ENCODE measurements at regions not wholly inside any gene's neighbourhood (a gene's known extent, or its start where the extent isn't known, plus 50 kb on each side); places are given as distances from the start of the nearest gene placed in this dataset.

- TF ChIP-seq GTF2F1 (IDR thresholded peaks at IDR 0.05; ENCODE audit: low read depth, low read length) (no peak), CTCF (IDR thresholded peaks at IDR 0.05 in 2 of 3, conservative IDR thresholded peaks at IDR 0.05 in 1 of 3; ENCODE audit: insufficient read depth in 2 of 3, low read depth in 1 of 3, low read length in 3 of 3) (no peak), YY1 (IDR thresholded peaks at IDR 0.05; ENCODE audit: borderline replicate concordance in 1 of 3, control insufficient read depth in 1 of 3, extremely low read depth in 1 of 3, insufficient read depth in 3 of 3, insufficient read length in 1 of 3, insufficient replicate concordance in 2 of 3, low read depth in 1 of 3, low read length in 2 of 3) (no peak), ATF1 (CRISPR knock-in tag; IDR thresholded peaks at IDR 0.05) (no peak), ATF1 (tag; IDR thresholded peaks at IDR 0.05) (no peak), ETV5 (CRISPR knock-in tag; IDR thresholded peaks at IDR 0.05; ENCODE audit: low read depth) (no peak), ZNF561 (CRISPR knock-in tag; conservative IDR thresholded peaks at IDR 0.05) (no peak), ZNF449 (CRISPR knock-in tag; IDR thresholded peaks at IDR 0.05) (no peak), ZBTB33 (CRISPR knock-in tag; IDR thresholded peaks at IDR 0.05) (no peak), ATF3 (IDR thresholded peaks at IDR 0.05) (no peak), ATF3 (CRISPR knock-in tag; conservative IDR thresholded peaks at IDR 0.05) (no peak), NUFIP1 (IDR thresholded peaks at IDR 0.05; ENCODE audit: partially characterized antibody) (no peak), NFRKB (IDR thresholded peaks at IDR 0.05; ENCODE audit: low read depth) (no peak), TFE3 (CRISPR knock-in tag; IDR thresholded peaks at IDR 0.05) (no peak)
These were observed 210.0 kb upstream of the NT5C1B start for GRCh38 chr2:18799397-18799796.
